Keratinocyte (primary cell): ENCODE measurements at regions not wholly inside any gene's neighbourhood (a gene's known extent, or its start where the extent isn't known, plus 50 kb on each side); places are given as distances from the start of the nearest gene placed in this dataset.

Experiments used
- DNase-seq: peaks from one replicate; pipeline ENCODE4 v3.0.0-alpha.2; 2011; ENCODE audit warnings: low read depth, missing footprints, low spot score
- FAIRE-seq: peaks from 2 replicates; lab custom pipeline; 2011; peaks lifted over from hg19 to GRCh38; lab: Jason Lieb, UNC
- H2AFZ ChIP-seq: 2 replicates; pipeline ENCODE4 v1.6.0; 2012; ENCODE audit warnings: low read length, control low read depth, inconsistent platforms; ENCODE audit not compliant: control insufficient read depth
- H3K27ac ChIP-seq: 2 replicates; pipeline ENCODE4 v1.5.1; 2011; ENCODE audit warnings: low read length; ENCODE audit not compliant: control insufficient read depth, insufficient read depth
- H3K27me3 ChIP-seq: 3 replicates; pipeline ENCODE4 v1.6.0; 2011; ENCODE audit warnings: low read length; ENCODE audit not compliant: control insufficient read depth, insufficient read depth; ENCODE audit errors: extremely low read depth
- H3K36me3 ChIP-seq, 2 experiments: 2 replicates in 1 of 2; 3 replicates in 1 of 2; pipeline ENCODE4 v1.5.1; 2011; ENCODE audit warnings: low read length in 2 of 2, mild to moderate bottlenecking in 1 of 2; ENCODE audit not compliant: control insufficient read depth in 2 of 2, insufficient read depth in 2 of 2; ENCODE audit errors: extremely low read depth in 1 of 2
- H3K4me1 ChIP-seq: 3 replicates; pipeline ENCODE4 v1.5.1; 2011; ENCODE audit warnings: low read length; ENCODE audit not compliant: control insufficient read depth, insufficient read depth; ENCODE audit errors: extremely low read depth
- H3K4me2 ChIP-seq: 3 replicates; pipeline ENCODE4 v1.6.0; 2011; ENCODE audit warnings: low read depth, low read length; ENCODE audit not compliant: control insufficient read depth, insufficient read depth; ENCODE audit errors: extremely low read depth
- H3K4me3 ChIP-seq, 3 experiments: fragments of 200-600 bp in 1 of 3; sonication (generic) in 1 of 3; 2 replicates in 2 of 3; 3 replicates in 1 of 3; pipeline ENCODE4 v1.5.1; 2011 to 2016; ENCODE audit warnings: low read length in 3 of 3, mild to moderate bottlenecking in 3 of 3, control low read depth in 2 of 3, inconsistent platforms in 1 of 3, low read depth in 1 of 3, mixed read lengths in 1 of 3, mixed run types in 1 of 3, moderate library complexity in 1 of 3; ENCODE audit not compliant: control insufficient read depth in 2 of 3, insufficient read depth in 2 of 3; ENCODE audit errors: extremely low read depth in 1 of 3
- H3K79me2 ChIP-seq: 2 replicates; pipeline ENCODE4 v1.6.0; 2012; ENCODE audit warnings: low read length; ENCODE audit not compliant: control insufficient read depth, insufficient read depth
- H3K9ac ChIP-seq: 3 replicates; pipeline ENCODE4 v1.6.0; 2011; ENCODE audit warnings: low read length; ENCODE audit not compliant: control insufficient read depth, insufficient read depth; ENCODE audit errors: extremely low read depth
- H3K9me1 ChIP-seq: 3 replicates; pipeline ENCODE4 v1.6.0; 2011; ENCODE audit warnings: low read length; ENCODE audit not compliant: control insufficient read depth, insufficient read depth; ENCODE audit errors: extremely low read depth
- H3K9me3 ChIP-seq: 2 replicates; pipeline ENCODE4 v1.5.1; 2012; ENCODE audit warnings: low read depth, low read length; ENCODE audit not compliant: control insufficient read depth
- H4K20me1 ChIP-seq: 3 replicates; pipeline ENCODE4 v1.6.0; 2011; ENCODE audit warnings: low read length; ENCODE audit not compliant: control insufficient read depth, insufficient read depth; ENCODE audit errors: extremely low read depth
- CTCF ChIP-seq, 3 experiments: IDR thresholded peaks in 1 of 3; conservative IDR thresholded peaks in 1 of 3; optimal IDR thresholded peaks in 1 of 3; 2 replicates in 2 of 3; 3 replicates in 1 of 3; pipeline versions ENCODE3 to v1.5.1; 2011; ENCODE audit warnings: low read length in 3 of 3, mild to moderate bottlenecking in 3 of 3, moderate library complexity in 2 of 3, control low read depth in 1 of 3, inconsistent platforms in 1 of 3; ENCODE audit not compliant: insufficient read depth in 2 of 3; ENCODE audit errors: extremely low read depth in 1 of 3
- EZH2 ChIP-seq: IDR thresholded peaks from one replicate; pipeline ENCODE4 v1.6.1; 2012; ENCODE audit warnings: inconsistent platforms, mild to moderate bottlenecking, low read length, moderate library complexity
- dilution Hi-C: fragments of 300-500 bp; cut with MboI; formaldehyde crosslinking; loops from one replicate; pipeline ENCODE4 v1.7.0; 2020; ENCODE audit warnings: low sequenced_read_pairs; ENCODE audit not compliant: extremely low pct_ligation_motif_present

- Histone ChIP-seq H3K36me3 (no peaks in the 10 kb centered on the region), H3K4me1 (no peaks in the 10 kb centered on the region), H2AFZ (no peak overlapping the region), H3K79me2 (no peaks in the 10 kb centered on the region), H3K27ac (no peak overlapping the region), H3K9ac (no peak overlapping the region), H3K9me1 (no peaks in the 10 kb centered on the region), H3K9me3 (no peaks in the 10 kb centered on the region), H3K27me3 (no peaks in the 10 kb centered on the region), H4K20me1 (no peaks in the 10 kb centered on the region), H3K4me3 (no peak overlapping the region), H3K4me2 (no peak overlapping the region)
- dilution Hi-C loops: no loop called here
- DNase-seq (no peak), FAIRE-seq (no peak)
- TF ChIP-seq EZH2 (no peak), CTCF (optimal IDR thresholded peaks at IDR 0.05 in 1 of 3, IDR thresholded peaks at IDR 0.05 in 1 of 3, conservative IDR thresholded peaks at IDR 0.05 in 1 of 3; ENCODE audit: extremely low read depth in 1 of 3, insufficient read depth in 2 of 3, low read length in 3 of 3) (no peak)
Measured at GRCh38 chr7:79965946-79966345, 168.7 kb upstream of the GNAI1 start.

GRCh38 chr7:79964463-79964862 lies 170.2 kb upstream of the GNAI1 start:
- Histone ChIP-seq H3K4me2 (no peak overlapping the region), H3K27me3 (no peaks in the 10 kb centered on the region), H3K9me1 (no peaks in the 10 kb centered on the region), H3K4me1 (no peaks in the 10 kb centered on the region), H3K36me3 (no peaks in the 10 kb centered on the region), H3K79me2 (no peaks in the 10 kb centered on the region), H2AFZ (no peak overlapping the region), H3K4me3 (no peak overlapping the region), H3K9ac (no peak overlapping the region), H3K27ac (no peak overlapping the region), H4K20me1 (no peaks in the 10 kb centered on the region), H3K9me3 (no peaks in the 10 kb centered on the region)
- dilution Hi-C loops: no loop called here
- DNase-seq (no peak), FAIRE-seq (no peak)
- TF ChIP-seq EZH2: no peak
- no peak for TF ChIP-seq CTCF (optimal IDR thresholded peaks at IDR 0.05 in 1 of 3, IDR thresholded peaks at IDR 0.05 in 1 of 3, conservative IDR thresholded peaks at IDR 0.05 in 1 of 3; ENCODE audit: extremely low read depth in 1 of 3, insufficient read depth in 2 of 3, low read length in 3 of 3)
